ENCODE measurements at regions not wholly inside any gene's neighbourhood (a gene's known extent, or its start where the extent isn't known, plus 50 kb on each side); places are given as distances from the start of the nearest gene placed in this dataset.

DNA sequence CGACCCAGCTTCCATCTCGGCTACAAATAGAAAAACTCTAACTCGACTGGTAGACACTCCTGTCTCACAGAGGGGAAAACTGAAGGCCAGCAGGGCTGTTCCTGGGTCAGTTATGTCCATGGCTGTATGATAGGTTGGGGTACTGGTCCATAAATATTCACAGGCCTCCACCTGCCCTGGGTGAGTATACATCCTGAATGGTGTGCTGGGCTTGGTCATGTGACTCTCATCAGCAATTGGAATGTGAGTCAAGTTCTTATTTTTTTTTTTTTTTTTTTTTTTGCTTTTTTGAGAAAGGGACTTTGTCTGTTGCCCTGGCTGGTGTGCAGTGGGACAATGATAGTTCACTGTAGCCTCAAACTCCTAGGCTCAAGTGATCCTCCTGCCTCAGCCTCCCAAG is 58.3 kb upstream of the NEK6 start:
- Mint-ChIP-seq H3K27me3 (no peaks in the 10 kb centered on the region), H3K9me3 (peaks cover 4 to 9% of the 10 kb centered on the region in 2 donors), H3K4me1 (peaks cover 45 to 91% of the 10 kb centered on the region in 2 donors), H3K36me3 (peaks cover 4 to 15% of the 10 kb centered on the region in 2 donors), H3K4me3 (no peak overlapping the region), H3K27ac (peak overlapping the region; percentile 15)
- DNase-seq (no peak), ATAC-seq (replicated peaks) (no peak)

DNA sequence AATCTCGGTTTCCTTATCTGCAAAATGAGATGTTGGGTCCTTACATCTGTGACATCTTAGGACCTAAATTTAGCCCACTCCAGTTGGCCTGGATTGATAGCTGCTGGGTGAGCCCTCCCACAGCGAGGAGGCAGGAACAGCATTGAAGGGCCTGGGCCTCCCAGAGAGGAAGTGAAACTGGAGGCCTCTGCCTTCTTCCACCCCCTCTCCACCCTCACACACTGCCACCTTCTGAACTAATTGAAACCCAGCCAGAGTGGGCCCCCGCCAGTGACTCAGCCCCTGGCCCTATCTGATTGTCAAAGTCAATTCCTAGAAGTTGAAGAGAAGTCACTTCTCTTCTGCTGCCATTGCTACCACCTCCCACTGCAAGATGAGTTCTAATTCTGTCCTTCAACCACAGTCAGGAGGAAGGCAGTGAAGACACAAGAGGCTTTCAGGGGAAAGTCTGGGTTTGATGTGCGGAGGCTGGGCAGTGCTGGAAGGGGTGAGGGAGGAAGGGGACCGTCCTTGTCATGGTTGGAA is 55.2 kb upstream of the NEK6 start:
- Mint-ChIP-seq H3K9me3 (peaks cover 0 to 4% of the 10 kb centered on the region in 2 donors), H3K4me1 (peaks cover 59 to 96% of the 10 kb centered on the region in 2 donors), H3K27me3 (no peaks in the 10 kb centered on the region), H3K4me3 (peak overlapping the region; percentile 69 to 73), H3K27ac (peak overlapping the region; percentile 94), H3K36me3 (peaks cover 2 to 5% of the 10 kb centered on the region in 2 donors)
- DNase-seq (peak; percentile 94), ATAC-seq (replicated peaks) (peak; percentile 87 to 92)

DNA sequence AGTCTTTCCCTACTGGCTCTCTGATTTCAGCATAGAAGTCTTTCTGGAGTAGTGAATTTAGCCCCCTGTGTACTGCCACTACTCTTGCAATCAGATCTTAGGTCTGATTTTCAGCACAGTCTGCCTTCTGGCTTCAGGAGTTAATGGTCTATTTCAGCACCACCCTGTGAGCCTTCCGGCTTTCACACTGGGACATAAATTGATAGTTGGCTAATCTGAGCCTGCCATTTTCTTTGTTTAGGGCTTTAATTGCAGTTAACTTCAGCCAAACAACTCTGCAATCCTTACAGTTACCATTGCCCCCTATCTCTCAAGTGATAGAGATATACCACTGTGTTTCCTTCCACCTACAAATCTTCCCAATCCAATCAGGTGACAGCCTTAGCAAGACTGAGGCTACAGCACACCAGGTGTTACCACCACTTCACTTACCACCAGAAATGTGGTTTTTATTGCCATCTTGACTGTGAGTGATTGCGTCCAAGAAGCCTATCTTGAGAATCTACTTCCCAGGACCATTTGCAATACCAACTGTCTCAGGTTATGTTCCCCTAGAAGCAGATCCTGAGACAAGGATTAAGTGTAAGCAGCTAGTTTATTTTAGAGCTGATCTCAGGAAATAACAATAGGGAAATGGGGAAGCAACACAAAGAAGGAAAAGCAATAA is 51.9 kb upstream of the NEK6 start:
- ATAC-seq (replicated peaks), result no peak
- no peak overlapping the region for H3K4me3 Mint-ChIP-seq

GRCh38 chr9:124206391-124206790 is 51.4 kb upstream of the NEK6 start:
- Mint-ChIP-seq H3K27ac (no peak overlapping the region), H3K36me3 (peaks cover 2 to 5% of the 10 kb centered on the region in 2 donors), H3K4me3 (no peak overlapping the region), H3K27me3 (no peaks in the 10 kb centered on the region), H3K9me3 (peaks cover 0 to 4% of the 10 kb centered on the region in 2 donors), H3K4me1 (peaks cover 59 to 93% of the 10 kb centered on the region in 2 donors)
- ATAC-seq (replicated peaks), result no peak
- DNase-seq, result no peak

More for the DNA sequence above, 51.9 kb upstream of the NEK6 start:
- Mint-ChIP-seq H3K9me3 (peaks cover 0 to 4% of the 10 kb centered on the region in 2 donors), H3K27me3 (no peaks in the 10 kb centered on the region), H3K4me1 (peaks cover 56 to 91% of the 10 kb centered on the region in 2 donors), H3K36me3 (peaks cover 2 to 5% of the 10 kb centered on the region in 2 donors), H3K27ac (no peak overlapping the region)
- DNase-seq, result no peak
